ENCODE measurements at regions not wholly inside any gene's neighbourhood (a gene's known extent, or its start where the extent isn't known, plus 50 kb on each side); places are given as distances from the start of the nearest gene placed in this dataset.

DNA sequence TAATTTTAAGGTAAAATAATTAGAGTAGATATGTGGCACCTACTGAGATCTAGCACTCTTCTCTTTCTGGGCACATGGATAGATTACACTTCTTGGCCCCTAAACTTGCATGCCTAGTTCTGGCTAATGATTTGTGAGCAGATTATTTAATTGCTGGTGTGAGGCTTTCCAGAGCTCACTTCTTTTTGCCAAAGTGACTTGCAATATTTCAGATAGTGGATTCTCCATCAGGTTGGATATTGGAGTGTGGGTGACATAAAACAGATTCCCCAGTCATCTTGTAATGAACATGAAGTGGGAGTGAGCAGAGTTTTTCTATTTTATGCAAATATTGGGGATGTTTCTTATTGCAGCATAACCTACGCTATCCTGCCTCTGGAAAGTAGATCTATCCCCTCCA is 247.9 kb downstream of the KLF5 start:
- TF ChIP-seq, protein P1, sequence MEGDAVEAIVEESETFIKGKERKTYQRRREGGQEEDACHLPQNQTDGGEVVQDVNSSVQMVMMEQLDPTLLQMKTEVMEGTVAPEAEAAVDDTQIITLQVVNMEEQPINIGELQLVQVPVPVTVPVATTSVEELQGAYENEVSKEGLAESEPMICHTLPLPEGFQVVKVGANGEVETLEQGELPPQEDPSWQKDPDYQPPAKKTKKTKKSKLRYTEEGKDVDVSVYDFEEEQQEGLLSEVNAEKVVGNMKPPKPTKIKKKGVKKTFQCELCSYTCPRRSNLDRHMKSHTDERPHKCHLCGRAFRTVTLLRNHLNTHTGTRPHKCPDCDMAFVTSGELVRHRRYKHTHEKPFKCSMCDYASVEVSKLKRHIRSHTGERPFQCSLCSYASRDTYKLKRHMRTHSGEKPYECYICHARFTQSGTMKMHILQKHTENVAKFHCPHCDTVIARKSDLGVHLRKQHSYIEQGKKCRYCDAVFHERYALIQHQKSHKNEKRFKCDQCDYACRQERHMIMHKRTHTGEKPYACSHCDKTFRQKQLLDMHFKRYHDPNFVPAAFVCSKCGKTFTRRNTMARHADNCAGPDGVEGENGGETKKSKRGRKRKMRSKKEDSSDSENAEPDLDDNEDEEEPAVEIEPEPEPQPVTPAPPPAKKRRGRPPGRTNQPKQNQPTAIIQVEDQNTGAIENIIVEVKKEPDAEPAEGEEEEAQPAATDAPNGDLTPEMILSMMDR (IDR thresholded peaks at IDR 0.05), result no peak
- TF ChIP-seq NFE2L1 (CRISPR knock-in tag; IDR thresholded peaks at IDR 0.05), result no peak
- TF ChIP-seq, protein P2, sequence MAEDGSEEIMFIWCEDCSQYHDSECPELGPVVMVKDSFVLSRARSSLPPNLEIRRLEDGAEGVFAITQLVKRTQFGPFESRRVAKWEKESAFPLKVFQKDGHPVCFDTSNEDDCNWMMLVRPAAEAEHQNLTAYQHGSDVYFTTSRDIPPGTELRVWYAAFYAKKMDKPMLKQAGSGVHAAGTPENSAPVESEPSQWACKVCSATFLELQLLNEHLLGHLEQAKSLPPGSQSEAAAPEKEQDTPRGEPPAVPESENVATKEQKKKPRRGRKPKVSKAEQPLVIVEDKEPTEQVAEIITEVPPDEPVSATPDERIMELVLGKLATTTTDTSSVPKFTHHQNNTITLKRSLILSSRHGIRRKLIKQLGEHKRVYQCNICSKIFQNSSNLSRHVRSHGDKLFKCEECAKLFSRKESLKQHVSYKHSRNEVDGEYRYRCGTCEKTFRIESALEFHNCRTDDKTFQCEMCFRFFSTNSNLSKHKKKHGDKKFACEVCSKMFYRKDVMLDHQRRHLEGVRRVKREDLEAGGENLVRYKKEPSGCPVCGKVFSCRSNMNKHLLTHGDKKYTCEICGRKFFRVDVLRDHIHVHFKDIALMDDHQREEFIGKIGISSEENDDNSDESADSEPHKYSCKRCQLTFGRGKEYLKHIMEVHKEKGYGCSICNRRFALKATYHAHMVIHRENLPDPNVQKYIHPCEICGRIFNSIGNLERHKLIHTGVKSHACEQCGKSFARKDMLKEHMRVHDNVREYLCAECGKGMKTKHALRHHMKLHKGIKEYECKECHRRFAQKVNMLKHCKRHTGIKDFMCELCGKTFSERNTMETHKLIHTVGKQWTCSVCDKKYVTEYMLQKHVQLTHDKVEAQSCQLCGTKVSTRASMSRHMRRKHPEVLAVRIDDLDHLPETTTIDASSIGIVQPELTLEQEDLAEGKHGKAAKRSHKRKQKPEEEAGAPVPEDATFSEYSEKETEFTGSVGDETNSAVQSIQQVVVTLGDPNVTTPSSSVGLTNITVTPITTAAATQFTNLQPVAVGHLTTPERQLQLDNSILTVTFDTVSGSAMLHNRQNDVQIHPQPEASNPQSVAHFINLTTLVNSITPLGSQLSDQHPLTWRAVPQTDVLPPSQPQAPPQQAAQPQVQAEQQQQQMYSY (CRISPR knock-in tag; IDR thresholded peaks at IDR 0.05), result no peak
- TF ChIP-seq E2F5 (CRISPR knock-in tag; IDR thresholded peaks at IDR 0.05), result no peak
- TF ChIP-seq, protein P3, sequence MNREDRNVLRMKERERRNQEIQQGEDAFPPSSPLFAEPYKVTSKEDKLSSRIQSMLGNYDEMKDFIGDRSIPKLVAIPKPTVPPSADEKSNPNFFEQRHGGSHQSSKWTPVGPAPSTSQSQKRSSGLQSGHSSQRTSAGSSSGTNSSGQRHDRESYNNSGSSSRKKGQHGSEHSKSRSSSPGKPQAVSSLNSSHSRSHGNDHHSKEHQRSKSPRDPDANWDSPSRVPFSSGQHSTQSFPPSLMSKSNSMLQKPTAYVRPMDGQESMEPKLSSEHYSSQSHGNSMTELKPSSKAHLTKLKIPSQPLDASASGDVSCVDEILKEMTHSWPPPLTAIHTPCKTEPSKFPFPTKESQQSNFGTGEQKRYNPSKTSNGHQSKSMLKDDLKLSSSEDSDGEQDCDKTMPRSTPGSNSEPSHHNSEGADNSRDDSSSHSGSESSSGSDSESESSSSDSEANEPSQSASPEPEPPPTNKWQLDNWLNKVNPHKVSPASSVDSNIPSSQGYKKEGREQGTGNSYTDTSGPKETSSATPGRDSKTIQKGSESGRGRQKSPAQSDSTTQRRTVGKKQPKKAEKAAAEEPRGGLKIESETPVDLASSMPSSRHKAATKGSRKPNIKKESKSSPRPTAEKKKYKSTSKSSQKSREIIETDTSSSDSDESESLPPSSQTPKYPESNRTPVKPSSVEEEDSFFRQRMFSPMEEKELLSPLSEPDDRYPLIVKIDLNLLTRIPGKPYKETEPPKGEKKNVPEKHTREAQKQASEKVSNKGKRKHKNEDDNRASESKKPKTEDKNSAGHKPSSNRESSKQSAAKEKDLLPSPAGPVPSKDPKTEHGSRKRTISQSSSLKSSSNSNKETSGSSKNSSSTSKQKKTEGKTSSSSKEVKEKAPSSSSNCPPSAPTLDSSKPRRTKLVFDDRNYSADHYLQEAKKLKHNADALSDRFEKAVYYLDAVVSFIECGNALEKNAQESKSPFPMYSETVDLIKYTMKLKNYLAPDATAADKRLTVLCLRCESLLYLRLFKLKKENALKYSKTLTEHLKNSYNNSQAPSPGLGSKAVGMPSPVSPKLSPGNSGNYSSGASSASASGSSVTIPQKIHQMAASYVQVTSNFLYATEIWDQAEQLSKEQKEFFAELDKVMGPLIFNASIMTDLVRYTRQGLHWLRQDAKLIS (CRISPR knock-in tag; IDR thresholded peaks at IDR 0.05; ENCODE audit: borderline replicate concordance), result no peak
- no peak for TF ChIP-seq EMX1 (CRISPR knock-in tag; IDR thresholded peaks at IDR 0.05)

Measured in WTC11 (cell line).